ENCODE measurements at regions not wholly inside any gene's neighbourhood (a gene's known extent, or its start where the extent isn't known, plus 50 kb on each side); places are given as distances from the start of the nearest gene placed in this dataset.
"Not testable (repeated sequence)": the region's sequence is repeated elsewhere in the genome, so short reads cannot be mapped to it uniquely, and the experiment has no call there.

DNA sequence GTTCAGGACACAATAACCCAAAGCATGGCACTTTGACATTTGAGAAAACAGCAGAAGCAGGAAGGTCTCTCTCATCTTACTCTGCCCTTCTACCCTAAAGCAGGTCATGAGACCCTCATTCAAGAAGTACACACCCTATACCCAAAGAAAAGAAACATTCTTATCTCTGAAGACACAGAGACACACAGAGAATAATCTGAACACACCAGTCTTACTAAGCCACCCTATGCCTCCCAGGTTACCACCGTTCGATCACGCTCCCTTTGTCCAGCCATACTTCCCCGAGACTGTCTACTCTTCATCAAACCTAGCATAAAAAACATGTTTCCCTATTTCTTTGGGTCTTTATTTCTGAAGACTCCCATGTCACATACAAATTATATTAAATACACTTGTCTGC lies 66.5 kb upstream of the ANKRD10 start:
- Histone ChIP-seq H3K36me3 (ENCODE audit: control insufficient read depth in 4 of 4, insufficient read depth in 3 of 4, low read depth in 1 of 4, low read length in 3 of 4) (no peaks in the 10 kb centered on the region), H3K4me1 (ENCODE audit: control insufficient read depth in 4 of 4, insufficient read depth in 4 of 4, low read length in 3 of 4) (no peaks in the 10 kb centered on the region), H3K9me3 (ENCODE audit: control insufficient read depth in 4 of 4, low read length in 3 of 4) (peaks cover 0 to 3% (median 0%) of the 10 kb centered on the region in 4 donors), H3K27ac (ENCODE audit: low read depth in 1 of 2, low read length in 2 of 2) (no peak overlapping the region), H3K27me3 (ENCODE audit: control insufficient read depth in 4 of 4, insufficient read depth in 4 of 4, low read length in 3 of 4) (peaks cover 0 to 12% (median 0%) of the 10 kb centered on the region in 4 donors), H3K4me3 (ENCODE audit: low read depth in 1 of 3, low read length in 3 of 3) (no peak overlapping the region), H3K9ac (ENCODE audit: low read depth in 1 of 2, low read length in 2 of 2) (no peak overlapping the region)
- 73% methylated on average over 4 of the region's 4 CpGs for WGBS
- TF ChIP-seq HNF4G (IDR thresholded peaks at IDR 0.05) (no peak), HNF4A (conservative IDR thresholded peaks at IDR 0.05) (no peak), SP1 (IDR thresholded peaks at IDR 0.05) (no peak), FOXA2 (IDR thresholded peaks at IDR 0.05) (no peak), RAD21 (IDR thresholded peaks at IDR 0.05) (no peak)
- TF ChIP-seq, protein P1, sequence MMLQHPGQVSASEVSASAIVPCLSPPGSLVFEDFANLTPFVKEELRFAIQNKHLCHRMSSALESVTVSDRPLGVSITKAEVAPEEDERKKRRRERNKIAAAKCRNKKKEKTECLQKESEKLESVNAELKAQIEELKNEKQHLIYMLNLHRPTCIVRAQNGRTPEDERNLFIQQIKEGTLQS (IDR thresholded peaks at IDR 0.05) = no peak
- TF ChIP-seq, protein P2, sequence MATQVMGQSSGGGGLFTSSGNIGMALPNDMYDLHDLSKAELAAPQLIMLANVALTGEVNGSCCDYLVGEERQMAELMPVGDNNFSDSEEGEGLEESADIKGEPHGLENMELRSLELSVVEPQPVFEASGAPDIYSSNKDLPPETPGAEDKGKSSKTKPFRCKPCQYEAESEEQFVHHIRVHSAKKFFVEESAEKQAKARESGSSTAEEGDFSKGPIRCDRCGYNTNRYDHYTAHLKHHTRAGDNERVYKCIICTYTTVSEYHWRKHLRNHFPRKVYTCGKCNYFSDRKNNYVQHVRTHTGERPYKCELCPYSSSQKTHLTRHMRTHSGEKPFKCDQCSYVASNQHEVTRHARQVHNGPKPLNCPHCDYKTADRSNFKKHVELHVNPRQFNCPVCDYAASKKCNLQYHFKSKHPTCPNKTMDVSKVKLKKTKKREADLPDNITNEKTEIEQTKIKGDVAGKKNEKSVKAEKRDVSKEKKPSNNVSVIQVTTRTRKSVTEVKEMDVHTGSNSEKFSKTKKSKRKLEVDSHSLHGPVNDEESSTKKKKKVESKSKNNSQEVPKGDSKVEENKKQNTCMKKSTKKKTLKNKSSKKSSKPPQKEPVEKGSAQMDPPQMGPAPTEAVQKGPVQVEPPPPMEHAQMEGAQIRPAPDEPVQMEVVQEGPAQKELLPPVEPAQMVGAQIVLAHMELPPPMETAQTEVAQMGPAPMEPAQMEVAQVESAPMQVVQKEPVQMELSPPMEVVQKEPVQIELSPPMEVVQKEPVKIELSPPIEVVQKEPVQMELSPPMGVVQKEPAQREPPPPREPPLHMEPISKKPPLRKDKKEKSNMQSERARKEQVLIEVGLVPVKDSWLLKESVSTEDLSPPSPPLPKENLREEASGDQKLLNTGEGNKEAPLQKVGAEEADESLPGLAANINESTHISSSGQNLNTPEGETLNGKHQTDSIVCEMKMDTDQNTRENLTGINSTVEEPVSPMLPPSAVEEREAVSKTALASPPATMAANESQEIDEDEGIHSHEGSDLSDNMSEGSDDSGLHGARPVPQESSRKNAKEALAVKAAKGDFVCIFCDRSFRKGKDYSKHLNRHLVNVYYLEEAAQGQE (IDR thresholded peaks at IDR 0.05) = no peak
- DNase-seq (ENCODE audit: low spot score) = no peak

DNA sequence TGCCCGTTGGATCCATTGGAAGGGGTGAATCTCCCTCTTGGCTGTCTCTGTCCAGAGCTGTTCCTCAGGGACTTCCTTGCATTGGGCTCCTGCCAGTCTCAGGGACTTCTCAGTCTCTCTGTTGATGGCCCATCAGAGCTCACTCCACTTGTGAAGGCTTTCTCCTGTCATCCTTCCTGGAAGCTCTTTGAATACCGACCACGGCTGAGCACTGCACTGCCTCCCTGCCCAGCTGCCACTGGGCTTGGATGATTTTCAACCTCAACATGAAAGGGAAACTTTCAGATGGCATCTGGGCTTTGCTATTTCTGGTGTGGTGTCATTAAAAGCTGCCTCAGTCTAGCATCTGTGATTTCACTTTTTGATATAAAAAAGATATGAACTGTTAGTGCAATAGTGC lies 66.1 kb upstream of the ANKRD10 start:
- H3K4me1 ChIP-seq (ENCODE audit: control insufficient read depth in 4 of 4, insufficient read depth in 4 of 4, low read length in 3 of 4) = no peaks in the 10 kb centered on the region
- no peak overlapping the region for H3K4me3 ChIP-seq (ENCODE audit: low read depth in 1 of 3, low read length in 3 of 3)
- no peak overlapping the region for H3K9ac ChIP-seq (ENCODE audit: low read depth in 1 of 2, low read length in 2 of 2)
- TF ChIP-seq, protein P3, sequence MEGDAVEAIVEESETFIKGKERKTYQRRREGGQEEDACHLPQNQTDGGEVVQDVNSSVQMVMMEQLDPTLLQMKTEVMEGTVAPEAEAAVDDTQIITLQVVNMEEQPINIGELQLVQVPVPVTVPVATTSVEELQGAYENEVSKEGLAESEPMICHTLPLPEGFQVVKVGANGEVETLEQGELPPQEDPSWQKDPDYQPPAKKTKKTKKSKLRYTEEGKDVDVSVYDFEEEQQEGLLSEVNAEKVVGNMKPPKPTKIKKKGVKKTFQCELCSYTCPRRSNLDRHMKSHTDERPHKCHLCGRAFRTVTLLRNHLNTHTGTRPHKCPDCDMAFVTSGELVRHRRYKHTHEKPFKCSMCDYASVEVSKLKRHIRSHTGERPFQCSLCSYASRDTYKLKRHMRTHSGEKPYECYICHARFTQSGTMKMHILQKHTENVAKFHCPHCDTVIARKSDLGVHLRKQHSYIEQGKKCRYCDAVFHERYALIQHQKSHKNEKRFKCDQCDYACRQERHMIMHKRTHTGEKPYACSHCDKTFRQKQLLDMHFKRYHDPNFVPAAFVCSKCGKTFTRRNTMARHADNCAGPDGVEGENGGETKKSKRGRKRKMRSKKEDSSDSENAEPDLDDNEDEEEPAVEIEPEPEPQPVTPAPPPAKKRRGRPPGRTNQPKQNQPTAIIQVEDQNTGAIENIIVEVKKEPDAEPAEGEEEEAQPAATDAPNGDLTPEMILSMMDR (IDR thresholded peaks at IDR 0.05; ENCODE audit: low read depth, low read length, missing input control) = no peak
- 75% methylated on average over 3 of the region's 3 CpGs for WGBS
- H3K36me3 ChIP-seq (ENCODE audit: control insufficient read depth in 4 of 4, insufficient read depth in 3 of 4, low read depth in 1 of 4, low read length in 3 of 4) = no peaks in the 10 kb centered on the region
- H3K27me3 ChIP-seq (ENCODE audit: control insufficient read depth in 4 of 4, insufficient read depth in 4 of 4, low read length in 3 of 4) = peaks cover 0 to 15% (median 0%) of the 10 kb centered on the region in 4 donors
- no peak for DNase-seq (ENCODE audit: low spot score)
- H3K9me3 ChIP-seq (ENCODE audit: control insufficient read depth in 4 of 4, low read length in 3 of 4) = peaks cover 0 to 3% (median 0%) of the 10 kb centered on the region in 4 donors
- no peak overlapping the region for H3K27ac ChIP-seq (ENCODE audit: low read depth in 1 of 2, low read length in 2 of 2)

DNA sequence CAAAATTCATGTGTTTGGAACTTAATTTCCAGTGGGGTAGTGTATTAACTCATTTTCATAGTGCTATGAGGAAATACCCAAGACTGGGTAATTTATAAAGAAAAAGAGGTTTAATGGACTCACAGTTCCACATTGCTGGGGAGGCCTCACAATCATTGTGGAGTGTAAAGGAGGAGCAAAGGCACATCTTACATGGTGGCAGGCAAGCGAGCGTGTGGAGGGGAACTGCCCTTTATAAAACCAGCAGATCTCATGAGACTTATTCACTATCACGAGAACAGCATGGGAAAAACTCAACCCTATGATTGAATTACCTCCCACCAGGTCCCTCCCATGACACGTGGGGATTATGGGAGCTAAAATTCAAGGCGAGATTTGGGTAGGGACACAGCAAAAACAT lies 64.3 kb upstream of the ANKRD10 start:
- not testable (repeated sequence) for H3K27me3 ChIP-seq (ENCODE audit: control insufficient read depth in 4 of 4, insufficient read depth in 4 of 4, low read length in 3 of 4); H3K36me3 ChIP-seq (ENCODE audit: control insufficient read depth in 4 of 4, insufficient read depth in 3 of 4, low read depth in 1 of 4, low read length in 3 of 4); H3K9ac ChIP-seq (ENCODE audit: low read depth in 1 of 2, low read length in 2 of 2); H3K27ac ChIP-seq (ENCODE audit: low read depth in 1 of 2, low read length in 2 of 2); H3K4me1 ChIP-seq (ENCODE audit: control insufficient read depth in 4 of 4, insufficient read depth in 4 of 4, low read length in 3 of 4); H3K4me3 ChIP-seq (ENCODE audit: low read depth in 1 of 3, low read length in 3 of 3); H3K9me3 ChIP-seq (ENCODE audit: control insufficient read depth in 4 of 4, low read length in 3 of 4); DNase-seq (ENCODE audit: low spot score)
- WGBS = 83% methylated on average over 5 of the region's 5 CpGs

Measured in liver (tissue), 8 donors.